Astrocyte (in vitro differentiated cells and primary cell): ENCODE measurements at regions not wholly inside any gene's neighbourhood (a gene's known extent, or its start where the extent isn't known, plus 50 kb on each side); places are given as distances from the start of the nearest gene placed in this dataset.

Source experiments
- CTCF ChIP-seq: IDR thresholded peaks from 2 replicates; pipeline ENCODE4 v1.5.1; 2011; ENCODE audit warnings: low read depth, mild to moderate bottlenecking, inconsistent platforms, low read length, moderate library complexity; ENCODE audit not compliant: insufficient read depth
- EZH2 ChIP-seq: IDR thresholded peaks from 2 replicates; pipeline ENCODE4 v1.6.1; 2012; ENCODE audit warnings: mild to moderate bottlenecking, low read length, inconsistent platforms; ENCODE audit not compliant: insufficient read depth

GRCh38 chr7:86469680-86470295 lies 173.9 kb upstream of the GRM3 start:
- TF ChIP-seq CTCF (peak; percentile 87), EZH2 (no peak)
